Fibroblast of skin of right quadriceps (primary cell): ENCODE measurements at regions not wholly inside any gene's neighbourhood (a gene's known extent, or its start where the extent isn't known, plus 50 kb on each side); places are given as distances from the start of the nearest gene placed in this dataset.

Experiments
- DNase-seq: peaks from one replicate; pipeline ENCODE4 v3.0.0-alpha.2; 2013

GRCh38 chr4:8709729-8710360 lies 117.3 kb downstream of the CPZ start:
- no peak for DNase-seq

GRCh38 chr4:8709050-8709728 lies 116.6 kb downstream of the CPZ start:
- DNase-seq, result no peak

GRCh38 chr4:8708401-8709021 lies 115.9 kb downstream of the CPZ start:
- DNase-seq, result no peak

GRCh38 chr4:8707045-8707781 lies 114.6 kb downstream of the CPZ start:
- DNase-seq, result no peak

GRCh38 chr4:8706216-8707044 lies 113.9 kb downstream of the CPZ start:
- DNase-seq, result peak; percentile 31

GRCh38 chr4:8705161-8706145 lies 112.9 kb downstream of the CPZ start:
- no peak for DNase-seq

GRCh38 chr4:8704632-8705031 lies 112.1 kb downstream of the CPZ start:
- DNase-seq, result no peak

- no peak for DNase-seq
Observed at GRCh38 chr4:8703857-8704495, 111.4 kb downstream of the CPZ start.

GRCh38 chr4:8703401-8703696 lies 110.8 kb downstream of the CPZ start:
- no peak for DNase-seq

GRCh38 chr4:8702516-8703400 lies 110.2 kb downstream of the CPZ start:
- DNase-seq, result no peak

GRCh38 chr4:8702020-8702495 lies 109.5 kb downstream of the CPZ start:
- DNase-seq, result no peak

- DNase-seq, result no peak
Observed at GRCh38 chr4:8701126-8702019, 108.8 kb downstream of the CPZ start.

- no peak for DNase-seq
Observed at GRCh38 chr4:8700531-8700930, 108.0 kb downstream of the CPZ start.

- no peak for DNase-seq
Observed at GRCh38 chr4:8699479-8700145, 107.0 kb downstream of the CPZ start.

- no peak for DNase-seq
Observed at GRCh38 chr4:8699063-8699385, 106.5 kb downstream of the CPZ start.

GRCh38 chr4:8698341-8699062 lies 105.9 kb downstream of the CPZ start:
- no peak for DNase-seq

- no peak for DNase-seq
Observed at GRCh38 chr4:8697826-8698225, 105.3 kb downstream of the CPZ start.
